Skeletal muscle satellite cell (primary cell): ENCODE measurements at regions not wholly inside any gene's neighbourhood (a gene's known extent, or its start where the extent isn't known, plus 50 kb on each side); places are given as distances from the start of the nearest gene placed in this dataset.
"Not testable (repeated sequence)": the region's sequence is repeated elsewhere in the genome, so short reads cannot be mapped to it uniquely, and the experiment has no call there.

Source experiments
- H3K27me3 ChIP-seq: 2 replicates; pipeline ENCODE4 v1.7.0; 2013; ENCODE audit warnings: low read length; ENCODE audit not compliant: control insufficient read depth, insufficient read depth
- H3K36me3 ChIP-seq: 2 replicates; pipeline ENCODE4 v1.7.0; 2013; ENCODE audit warnings: mild to moderate bottlenecking, control low read depth, low read length; ENCODE audit not compliant: insufficient read depth
- H3K4me1 ChIP-seq: 2 replicates; pipeline ENCODE4 v1.7.0; 2013; ENCODE audit warnings: low read length; ENCODE audit not compliant: control insufficient read depth, insufficient read depth
- H3K4me2 ChIP-seq: 2 replicates; pipeline ENCODE4 v1.7.0; 2013; ENCODE audit warnings: mild to moderate bottlenecking, low read length
- H3K4me3 ChIP-seq: 2 replicates; pipeline ENCODE4 v1.7.0; 2013; ENCODE audit warnings: low read length
- H3K9ac ChIP-seq: 2 replicates; pipeline ENCODE4 v1.7.0; 2013; ENCODE audit warnings: mild to moderate bottlenecking, low read depth, low read length, moderate library complexity
- H3K9me3 ChIP-seq: replicated peaks from 2 replicates; pipeline ENCODE4 v1.7.0; 2013; ENCODE audit warnings: mild to moderate bottlenecking, control low read depth, low read length

- not testable (repeated sequence) for H3K9me3 ChIP-seq, H3K27me3 ChIP-seq, H3K4me1 ChIP-seq, H3K4me2 ChIP-seq, H3K4me3 ChIP-seq, H3K36me3 ChIP-seq, H3K9ac ChIP-seq
Measured at GRCh38 chr4:9547470-9547869, 103.3 kb downstream of the DEFB131A start.

GRCh38 chr4:9556076-9556475 lies 111.9 kb downstream of the DEFB131A start:
- not testable (repeated sequence) for H3K27me3 ChIP-seq, H3K9ac ChIP-seq, H3K4me2 ChIP-seq, H3K4me1 ChIP-seq, H3K9me3 ChIP-seq, H3K36me3 ChIP-seq, H3K4me3 ChIP-seq

- H3K9ac ChIP-seq, H3K4me2 ChIP-seq, H3K4me1 ChIP-seq, H3K9me3 ChIP-seq, H3K36me3 ChIP-seq, H3K27me3 ChIP-seq, H3K4me3 ChIP-seq: not testable (repeated sequence)
Measured at GRCh38 chr4:9577869-9578268, 133.7 kb downstream of the DEFB131A start.

- H3K36me3 ChIP-seq, H3K27me3 ChIP-seq, H3K4me2 ChIP-seq, H3K9me3 ChIP-seq, H3K9ac ChIP-seq, H3K4me3 ChIP-seq, H3K4me1 ChIP-seq: not testable (repeated sequence)
Measured at GRCh38 chr4:9582880-9583279, 138.7 kb downstream of the DEFB131A start.

- no peak overlapping the region for H3K4me3 ChIP-seq
- H3K27me3 ChIP-seq, result no peaks in the 10 kb centered on the region
- no peaks in the 10 kb centered on the region for H3K9me3 ChIP-seq
- no peaks in the 10 kb centered on the region for H3K36me3 ChIP-seq
- H3K4me2 ChIP-seq, result no peak overlapping the region
- H3K9ac ChIP-seq, result no peak overlapping the region
- H3K4me1 ChIP-seq, result no peaks in the 10 kb centered on the region
Measured at GRCh38 chr4:9592010-9592409, 147.8 kb downstream of the DEFB131A start.

GRCh38 chr4:9594948-9595347 lies 150.7 kb downstream of the DEFB131A start:
- no peaks in the 10 kb centered on the region for H3K27me3 ChIP-seq
- H3K9ac ChIP-seq, result no peak overlapping the region
- no peaks in the 10 kb centered on the region for H3K36me3 ChIP-seq
- H3K4me2 ChIP-seq, result no peak overlapping the region
- H3K4me3 ChIP-seq, result no peak overlapping the region
- H3K9me3 ChIP-seq, result no peaks in the 10 kb centered on the region
- H3K4me1 ChIP-seq, result no peaks in the 10 kb centered on the region

GRCh38 chr4:9595531-9595930 lies 151.3 kb downstream of the DEFB131A start:
- H3K4me1 ChIP-seq, H3K4me2 ChIP-seq, H3K36me3 ChIP-seq, H3K4me3 ChIP-seq, H3K9me3 ChIP-seq, H3K27me3 ChIP-seq, H3K9ac ChIP-seq: not testable (repeated sequence)

GRCh38 chr4:9599266-9599665 lies 155.1 kb downstream of the DEFB131A start:
- Histone ChIP-seq H3K36me3 (no peaks in the 10 kb centered on the region), H3K4me2 (no peak overlapping the region), H3K27me3 (no peaks in the 10 kb centered on the region), H3K9ac (no peak overlapping the region), H3K9me3 (peaks cover 4% of the 10 kb centered on the region), H3K4me3 (no peak overlapping the region), H3K4me1 (no peaks in the 10 kb centered on the region)

GRCh38 chr4:9600246-9600645 lies 156.0 kb downstream of the DEFB131A start:
- Histone ChIP-seq H3K4me2 (no peak overlapping the region), H3K4me3 (no peak overlapping the region), H3K27me3 (no peaks in the 10 kb centered on the region), H3K9me3 (peaks cover 4% of the 10 kb centered on the region), H3K36me3 (no peaks in the 10 kb centered on the region), H3K9ac (no peak overlapping the region), H3K4me1 (no peaks in the 10 kb centered on the region)

- H3K4me2 ChIP-seq, result no peak overlapping the region
- no peak overlapping the region for H3K4me3 ChIP-seq
- H3K4me1 ChIP-seq, result no peaks in the 10 kb centered on the region
- peaks cover 4% of the 10 kb centered on the region for H3K9me3 ChIP-seq
- no peak overlapping the region for H3K9ac ChIP-seq
- no peaks in the 10 kb centered on the region for H3K36me3 ChIP-seq
- no peaks in the 10 kb centered on the region for H3K27me3 ChIP-seq
Measured at GRCh38 chr4:9602389-9602914, 158.2 kb downstream of the DEFB131A start.

GRCh38 chr4:9604031-9604892 lies 160.0 kb downstream of the DEFB131A start:
- H3K4me3 ChIP-seq, H3K4me2 ChIP-seq, H3K36me3 ChIP-seq, H3K27me3 ChIP-seq, H3K9ac ChIP-seq, H3K4me1 ChIP-seq, H3K9me3 ChIP-seq: not testable (repeated sequence)

GRCh38 chr4:9604893-9605190 lies 160.6 kb downstream of the DEFB131A start:
- H3K4me3 ChIP-seq, H3K9me3 ChIP-seq, H3K9ac ChIP-seq: not testable (repeated sequence)

More at GRCh38 chr4:9604893-9605190, 160.6 kb downstream of the DEFB131A start:
- not testable (repeated sequence) for H3K27me3 ChIP-seq, H3K4me1 ChIP-seq, H3K36me3 ChIP-seq, H3K4me2 ChIP-seq
